H1 (cell line): ENCODE measurements at regions not wholly inside any gene's neighbourhood (a gene's known extent, or its start where the extent isn't known, plus 50 kb on each side); places are given as distances from the start of the nearest gene placed in this dataset.
A peak's percentile ranks its signal among the peaks of the same experiment; 100 is the strongest.

Source experiments
- CTCF ChIA-PET: fragments of 300-600 bp; sonication (Branson Sonifier 250); formaldehyde crosslinking; loops from one replicate; lab custom pipeline; 2021; ENCODE audit not compliant: partially characterized antibody; lab: Charles Lee
- POLR2A ChIA-PET: fragments of 300-600 bp; sonication (Branson Sonifier 250); formaldehyde crosslinking; loops from one replicate; lab custom pipeline; 2021; ENCODE audit warnings: inconsistent platforms; ENCODE audit not compliant: partially characterized antibody; lab: Charles Lee
- DNase-seq, 2 experiments: peaks; one replicate each; pipeline versions ENCODE4 v3.0.0 to v3.0.0-alpha.2; 2010 to 2022; ENCODE audit warnings: low spot score in 2 of 2, low read depth in 1 of 2, mixed read lengths in 1 of 2
- FAIRE-seq: peaks from 2 replicates; lab custom pipeline; 2011; peaks lifted over from hg19 to GRCh38; lab: Jason Lieb, UNC
- H2AFZ ChIP-seq: 2 replicates; pipeline ENCODE4 v1.8.1; 2012; ENCODE audit warnings: low read length, inconsistent platforms
- H2AK5ac ChIP-seq: 2 replicates; pipeline ENCODE4 v1.6.1; 2013; ENCODE audit warnings: low read depth, low read length
- H2BK120ac ChIP-seq: replicated peaks from 2 replicates; pipeline ENCODE3; 2013; ENCODE audit warnings: low read depth, low read length, inconsistent platforms
- H2BK12ac ChIP-seq: 2 replicates; pipeline ENCODE4 v1.6.1; 2013; ENCODE audit warnings: low read depth, low read length
- H2BK15ac ChIP-seq: 2 replicates; pipeline ENCODE4 v1.6.1; 2013; ENCODE audit warnings: low read length
- H2BK20ac ChIP-seq: 2 replicates; pipeline ENCODE4 v1.6.1; 2013; ENCODE audit warnings: low read length
- H2BK5ac ChIP-seq: 2 replicates; pipeline ENCODE4 v1.6.1; 2013; ENCODE audit warnings: low read depth, low read length
- H3K14ac ChIP-seq: 2 replicates; pipeline ENCODE4 v1.6.1; 2013; ENCODE audit warnings: inconsistent platforms; ENCODE audit not compliant: insufficient read length
- H3K18ac ChIP-seq: 2 replicates; pipeline ENCODE4 v1.6.1; 2013; ENCODE audit warnings: low read length; ENCODE audit errors: extremely low read depth
- H3K23ac ChIP-seq: 2 replicates; pipeline ENCODE4 v1.6.1; 2013; ENCODE audit warnings: inconsistent platforms; ENCODE audit not compliant: insufficient read length
- H3K23me2 ChIP-seq: 2 replicates; pipeline ENCODE4 v1.6.1; 2013; ENCODE audit warnings: low read depth, low read length
- H3K27ac ChIP-seq: 2 replicates; pipeline ENCODE4 v1.6.1; 2011; ENCODE audit warnings: low read depth, low read length, inconsistent platforms
- H3K27me3 ChIP-seq, 4 experiments: replicated peaks in 1 of 4; 1 replicate in 1 of 4; 2 replicates in 3 of 4; pipeline versions ENCODE4 v1.6.1 to v1.8.1; 2011 to 2013; ENCODE audit warnings: low read length in 3 of 4, mild to moderate bottlenecking in 3 of 4, inconsistent platforms in 2 of 4, mixed read lengths in 2 of 4, moderate library complexity in 1 of 4; ENCODE audit not compliant: control insufficient read depth in 3 of 4, insufficient read depth in 3 of 4; ENCODE audit errors: extremely low read depth in 1 of 4
- H3K36me3 ChIP-seq, 4 experiments: 2 replicates each; pipeline versions ENCODE4 v1.6.1 to v1.8.1; 2011 to 2013; ENCODE audit warnings: mild to moderate bottlenecking in 4 of 4, low read length in 3 of 4, moderate library complexity in 2 of 4, control low read depth in 1 of 4, inconsistent platforms in 1 of 4; ENCODE audit not compliant: insufficient read depth in 4 of 4, control insufficient read depth in 2 of 4
- H3K4ac ChIP-seq: replicated peaks from 2 replicates; pipeline ENCODE3; 2013; ENCODE audit warnings: low read length, low read depth, mixed read lengths, inconsistent platforms; ENCODE audit not compliant: insufficient read length
- H3K4me1 ChIP-seq, 4 experiments: replicated peaks in 1 of 4; 1 replicate in 1 of 4; 2 replicates in 3 of 4; pipeline versions ENCODE4 v1.6.1 to v1.8.1; 2011 to 2013; ENCODE audit warnings: low read length in 3 of 4, inconsistent platforms in 2 of 4, mixed read lengths in 1 of 4; ENCODE audit not compliant: insufficient read depth in 4 of 4, control insufficient read depth in 3 of 4
- H3K4me2 ChIP-seq, 2 experiments: 2 replicates each; pipeline versions ENCODE4 v1.6.1 to v1.8.1; 2011 to 2013; ENCODE audit warnings: low read depth in 2 of 2, low read length in 2 of 2, control low read depth in 1 of 2, inconsistent platforms in 1 of 2, mild to moderate bottlenecking in 1 of 2; ENCODE audit not compliant: insufficient read depth in 1 of 2
- H3K4me3 ChIP-seq, 4 experiments: fragments of 200-600, 300-600 bp in 1 of 4; sonication (generic), shearing (Covaris generic), sonication (Bioruptor Twin) in 1 of 4; 2 replicates each; pipeline versions ENCODE4 v1.5.1 to v1.8.1; 2011 to 2016; ENCODE audit warnings: low read length in 4 of 4, low read depth in 3 of 4, control low read depth in 2 of 4, inconsistent platforms in 2 of 4, mild to moderate bottlenecking in 2 of 4, mixed read lengths in 1 of 4, moderate library complexity in 1 of 4; ENCODE audit not compliant: insufficient read depth in 2 of 4; ENCODE audit errors: extremely low read depth in 1 of 4
- H3K56ac ChIP-seq: replicated peaks from 2 replicates; pipeline ENCODE3; 2013; ENCODE audit warnings: low read depth, mild to moderate bottlenecking, mixed read lengths, low read length, inconsistent platforms; ENCODE audit not compliant: insufficient read length
- H3K79me1 ChIP-seq: 2 replicates; pipeline ENCODE4 v1.6.1; 2013; ENCODE audit warnings: low read depth, low read length, control low read depth
- H3K79me2 ChIP-seq, 2 experiments: 2 replicates each; pipeline versions ENCODE4 v1.6.1 to v1.8.1; 2012 to 2013; ENCODE audit warnings: low read length in 2 of 2, mild to moderate bottlenecking in 2 of 2, inconsistent platforms in 1 of 2; ENCODE audit not compliant: insufficient read depth in 2 of 2, control insufficient read depth in 1 of 2
- H3K9ac ChIP-seq, 4 experiments: replicated peaks in 1 of 4; 1 replicate in 1 of 4; 2 replicates in 3 of 4; pipeline versions ENCODE4 v1.6.1 to v1.8.1; 2011 to 2013; ENCODE audit warnings: low read depth in 3 of 4, low read length in 3 of 4, control low read depth in 2 of 4, mild to moderate bottlenecking in 2 of 4, moderate library complexity in 2 of 4, inconsistent platforms in 1 of 4; ENCODE audit errors: extremely low read depth in 1 of 4
- H3K9me3 ChIP-seq, 2 experiments: 2 replicates each; pipeline versions ENCODE4 v1.6.1 to v1.8.1; 2012 to 2013; ENCODE audit warnings: mild to moderate bottlenecking in 2 of 2, moderate library complexity in 2 of 2, control low read depth in 1 of 2, inconsistent platforms in 1 of 2, low read depth in 1 of 2, low read length in 1 of 2, mixed read lengths in 1 of 2; ENCODE audit not compliant: insufficient read depth in 2 of 2
- H4K20me1 ChIP-seq, 2 experiments: replicated peaks in 1 of 2; 2 replicates each; pipeline versions ENCODE3 to v1.8.1; 2011 to 2013; ENCODE audit warnings: inconsistent platforms in 2 of 2, low read length in 2 of 2, mild to moderate bottlenecking in 1 of 2; ENCODE audit not compliant: insufficient read depth in 2 of 2, control insufficient read depth in 1 of 2
- H4K5ac ChIP-seq: 2 replicates; pipeline ENCODE4 v1.6.1; 2013; ENCODE audit warnings: low read length, low read depth, mixed read lengths, inconsistent platforms; ENCODE audit not compliant: insufficient read length
- H4K8ac ChIP-seq: 2 replicates; pipeline ENCODE4 v1.8.0; 2013; ENCODE audit warnings: mild to moderate bottlenecking, moderate library complexity, low read length, inconsistent platforms; ENCODE audit not compliant: insufficient read depth; ENCODE audit errors: extremely low read depth
- H4K91ac ChIP-seq: replicated peaks from 2 replicates; pipeline ENCODE3; 2013; ENCODE audit warnings: low read length, mixed read lengths, inconsistent platforms; ENCODE audit not compliant: insufficient read length
- CREB1 ChIP-seq: IDR thresholded peaks from 2 replicates; pipeline ENCODE4 v1.6.1; 2012; ENCODE audit warnings: inconsistent platforms
- EGR1 ChIP-seq: IDR thresholded peaks from 2 replicates; pipeline ENCODE4 v1.6.1; 2011; ENCODE audit warnings: low read depth, low read length, borderline replicate concordance
- FOSL1 ChIP-seq: IDR thresholded peaks from 2 replicates; pipeline ENCODE4 v1.6.1; 2011; ENCODE audit warnings: mild to moderate bottlenecking, low read depth, low read length, moderate library complexity; ENCODE audit not compliant: insufficient read depth
- GABPA ChIP-seq: IDR thresholded peaks from 2 replicates; pipeline ENCODE4 v1.6.1; 2011; ENCODE audit warnings: mild to moderate bottlenecking, low read length, moderate library complexity, borderline replicate concordance; ENCODE audit not compliant: insufficient read depth
- HDAC6 ChIP-seq: IDR thresholded peaks from one replicate; pipeline ENCODE4 v1.7.1; 2012; ENCODE audit warnings: low read depth, mild to moderate bottlenecking, inconsistent platforms, low read length, moderate library complexity
- KDM1A ChIP-seq: fragments of 200-600, 300-600 bp; sonication (generic); IDR thresholded peaks from 2 replicates; pipeline ENCODE4 v1.7.1; 2016; ENCODE audit warnings: mild to moderate bottlenecking, low read length, borderline replicate concordance
- KDM5A ChIP-seq: fragments of 200-600 bp; IDR thresholded peaks from 2 replicates; pipeline ENCODE4 v1.7.1; 2012; ENCODE audit warnings: mild to moderate bottlenecking, low read length, inconsistent platforms, mixed read lengths
- NRF1 ChIP-seq: IDR thresholded peaks from 2 replicates; pipeline ENCODE4 v1.6.1; 2011; ENCODE audit warnings: mild to moderate bottlenecking, low read depth, low read length, improper control_type of control experiment
- SIN3A ChIP-seq, 2 experiments: IDR thresholded peaks in 1 of 2; conservative IDR thresholded peaks in 1 of 2; 2 replicates each; pipeline ENCODE4 v1.6.1; 2011 to 2012; ENCODE audit warnings: low read length in 2 of 2, improper control_type of control experiment in 1 of 2, low read depth in 1 of 2, mild to moderate bottlenecking in 1 of 2
- SIX5 ChIP-seq: IDR thresholded peaks from 2 replicates; pipeline ENCODE4 v1.6.1; 2011; ENCODE audit warnings: mild to moderate bottlenecking, low read depth, low read length
- SP1 ChIP-seq: IDR thresholded peaks from 2 replicates; pipeline ENCODE4 v1.6.1; 2011; ENCODE audit warnings: low read depth, low read length
- SP2 ChIP-seq: IDR thresholded peaks from 2 replicates; pipeline ENCODE4 v1.6.1; 2012; ENCODE audit warnings: mild to moderate bottlenecking, low read length, inconsistent platforms
- WGBS, 2 experiments: shearing (Covaris generic) in 1 of 2; methylation state at CpG; one replicate each; pipeline versions ENCODE4 v1.1.6 to v1.1.7; 2013 to 2015; ENCODE audit warnings: low lambda C conversion rate in 2 of 2, mixed read lengths in 2 of 2, inconsistent platforms in 1 of 2, low coverage in 1 of 2, missing lambda C conversion rate in 1 of 2; ENCODE audit not compliant: insufficient replicate concordance in 2 of 2, insufficient coverage in 1 of 2, insufficient read length in 1 of 2; ENCODE audit errors: extremely low coverage in 1 of 2, missing lambda C conversion rate in 1 of 2; 5-methylcytosine and 5-hydroxymethylcytosine counted together

DNA sequence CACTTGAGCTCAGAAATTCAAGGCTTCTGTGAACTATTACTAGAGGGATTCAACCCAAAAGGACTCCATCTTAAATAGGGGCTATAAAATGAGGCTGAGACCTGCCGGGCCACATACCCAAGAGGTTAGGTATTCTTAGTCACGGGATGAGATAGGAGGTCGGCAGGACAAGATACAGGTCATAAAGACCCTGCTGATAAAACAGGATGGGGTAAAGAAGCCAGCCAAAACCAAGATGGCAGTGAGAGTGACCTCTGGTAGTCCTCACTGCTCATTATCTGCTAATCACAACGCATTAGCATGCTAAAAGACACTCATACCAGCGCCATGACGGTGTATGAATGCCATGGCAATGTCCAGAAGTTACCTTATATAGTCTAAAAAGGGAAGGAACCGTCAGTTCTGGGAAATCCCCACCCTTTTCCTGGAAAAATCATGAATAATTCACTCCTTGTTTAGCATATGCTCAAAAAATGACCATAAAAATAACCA, 101.2 kb upstream of the TRIM24 start:
- Histone ChIP-seq H3K79me2 (no peaks in the 10 kb centered on the region), H3K4me1 (peaks cover 0 to 4% (median 0%) of the 10 kb centered on the region in 4 experiments; a peak in 2 of 7 replicates), H3K4ac (no peak overlapping the region), H2BK120ac (no peak overlapping the region), H4K5ac (no peak overlapping the region), H4K8ac (no peak overlapping the region), H3K18ac (no peak overlapping the region), H3K9me3 (no peaks in the 10 kb centered on the region), H3K14ac (no peak overlapping the region), H2BK5ac (peak overlapping the region; percentile 26; the same call in 1 of the 2 replicates), H4K20me1 (no peaks in the 10 kb centered on the region), H2BK15ac (peak overlapping the region; percentile 95; the same call in 1 of the 2 replicates), H3K4me3 (no peak overlapping the region), H2BK20ac (peak overlapping the region; percentile 98; the same call in 1 of the 2 replicates), H2AK5ac (no peak overlapping the region), H4K91ac (no peak overlapping the region), H3K9ac (no peak overlapping the region), H3K23me2 (no peaks in the 10 kb centered on the region), H3K23ac (no peak overlapping the region), H2AFZ (peak overlapping the region; percentile 15; the same call in 1 of the 2 replicates), H3K4me2 (no peak overlapping the region), H2BK12ac (0 out of 2 replicates have a peak overlapping the region, but pooled peaks have one; percentile 23), H3K79me1 (no peaks in the 10 kb centered on the region), H3K56ac (no peak overlapping the region), H3K36me3 (no peaks in the 10 kb centered on the region), H3K27me3 (no peaks in the 10 kb centered on the region), H3K27ac (no peak overlapping the region)
- 94% methylated on average over 7 of the region's 7 CpGs; no CpG with 5 or more reads in 1 of the 2 experiments for WGBS, 2 experiments
- no peak for TF ChIP-seq KDM5A
- no peak for TF ChIP-seq GABPA
- TF ChIP-seq HDAC6, result no peak
- no peak for TF ChIP-seq SP2
- no peak for TF ChIP-seq KDM1A
- no peak for TF ChIP-seq SP1
- TF ChIP-seq SIN3A (conservative IDR thresholded peaks at IDR 0.05 in 1 of 2, IDR thresholded peaks at IDR 0.05 in 1 of 2; ENCODE audit: low read depth in 1 of 2, low read length in 2 of 2), result no peak
- no peak for TF ChIP-seq NRF1
- no peak for TF ChIP-seq CREB1
- no peak for TF ChIP-seq EGR1
- no peak for TF ChIP-seq SIX5
- no peak for TF ChIP-seq FOSL1
- FAIRE-seq, result no peak
- ChIA-PET CTCF (interaction anchor here (0.6 kb wide), 1 partner anchor 217 kb away, joined by 3 read pairs; no protein-coding TSS in a partner anchor), POLR2A (no interaction called here)
- DNase-seq, result no peak
